HG03565 (cell line): ENCODE measurements at regions not wholly inside any gene's neighbourhood (a gene's known extent, or its start where the extent isn't known, plus 50 kb on each side); places are given as distances from the start of the nearest gene placed in this dataset.

ENCODE experiments used
- ATAC-seq: cut with Tn5 transposase; IDR thresholded peaks from one replicate; pipeline ENCODE4 v1.9.1; 2021; ENCODE audit warnings: mild to moderate bottlenecking, moderate library complexity; ENCODE audit not compliant: unreplicated experiment

- ATAC-seq = no peak
These were observed 115.5 kb upstream of the ATP8B1 start for GRCh38 chr18:57918601-57919000.

- ATAC-seq = no peak
These were observed 113.6 kb upstream of the ATP8B1 start for GRCh38 chr18:57916684-57917083.

- ATAC-seq = no peak
These were observed 112.9 kb upstream of the ATP8B1 start for GRCh38 chr18:57915865-57916582.

GRCh38 chr18:57915248-57915647 is 112.1 kb upstream of the ATP8B1 start:
- ATAC-seq = no peak

- no peak for ATAC-seq
These were observed 110.6 kb upstream of the ATP8B1 start for GRCh38 chr18:57913686-57914085.

GRCh38 chr18:57910817-57911216 is 107.7 kb upstream of the ATP8B1 start:
- ATAC-seq = no peak

GRCh38 chr18:57910134-57910533 is 107.0 kb upstream of the ATP8B1 start:
- no peak for ATAC-seq

- ATAC-seq = no peak
These were observed 106.5 kb upstream of the ATP8B1 start for GRCh38 chr18:57909620-57910019.

- ATAC-seq = no peak
These were observed 105.0 kb upstream of the ATP8B1 start for GRCh38 chr18:57908092-57908491.

GRCh38 chr18:57907550-57907949 is 104.4 kb upstream of the ATP8B1 start:
- ATAC-seq = no peak

- ATAC-seq = no peak
These were observed 103.7 kb upstream of the ATP8B1 start for GRCh38 chr18:57906852-57907251.

- ATAC-seq = no peak
These were observed 101.4 kb upstream of the ATP8B1 start for GRCh38 chr18:57904535-57904934.

GRCh38 chr18:57902721-57903120 is 99.6 kb upstream of the ATP8B1 start:
- ATAC-seq = no peak

- no peak for ATAC-seq
These were observed 98.9 kb upstream of the ATP8B1 start for GRCh38 chr18:57901825-57902589.

GRCh38 chr18:57900906-57901435 is 97.9 kb upstream of the ATP8B1 start:
- no peak for ATAC-seq

- ATAC-seq = no peak
These were observed 95.5 kb upstream of the ATP8B1 start for GRCh38 chr18:57898506-57899124.

- no peak for ATAC-seq
These were observed 92.1 kb upstream of the ATP8B1 start for GRCh38 chr18:57895182-57895581.

GRCh38 chr18:57891707-57892391 is 88.7 kb upstream of the ATP8B1 start:
- no peak for ATAC-seq

GRCh38 chr18:57890266-57890665 is 87.2 kb upstream of the ATP8B1 start:
- ATAC-seq = no peak

- no peak for ATAC-seq
These were observed 86.7 kb upstream of the ATP8B1 start for GRCh38 chr18:57889841-57890240.
